Chondrocyte (in vitro differentiated cells): ENCODE measurements at regions not wholly inside any gene's neighbourhood (a gene's known extent, or its start where the extent isn't known, plus 50 kb on each side); places are given as distances from the start of the nearest gene placed in this dataset.

Source experiments
- DNase-seq: peaks from one replicate; pipeline ENCODE4 v3.0.0; 2021; ENCODE audit warnings: mixed read lengths, low spot score
- H3K27ac Mint-ChIP-seq: one replicate; pipeline ENCODE4 v1.8.0; 2021; ENCODE audit warnings: mild to moderate bottlenecking, moderate library complexity, mixed read lengths; ENCODE audit not compliant: unreplicated experiment
- H3K27me3 Mint-ChIP-seq: 2 replicates; pipeline ENCODE4 v1.8.0; 2021; ENCODE audit warnings: low read depth, mixed read lengths
- H3K36me3 Mint-ChIP-seq: 2 replicates; pipeline ENCODE4 v1.8.0; 2021; ENCODE audit warnings: low read depth, mixed read lengths
- H3K4me1 Mint-ChIP-seq: 2 replicates; pipeline ENCODE4 v1.8.0; 2021; ENCODE audit warnings: low read depth, mild to moderate bottlenecking, mixed read lengths
- H3K4me3 Mint-ChIP-seq: one replicate; pipeline ENCODE4 v1.8.0; 2021; ENCODE audit warnings: mild to moderate bottlenecking, moderate library complexity, mixed read lengths; ENCODE audit not compliant: unreplicated experiment
- H3K9me3 Mint-ChIP-seq: 2 replicates; pipeline ENCODE4 v1.8.0; 2021; ENCODE audit warnings: low read depth, mixed read lengths
- CTCF ChIP-seq: fragments of 200-600 bp; sonication (generic); IDR thresholded peaks from 2 replicates; pipeline ENCODE4 v1.5.0; 2021; ENCODE audit warnings: antibody characterized with exemption, mild to moderate bottlenecking, moderate library complexity

- no peaks in the 10 kb centered on the region for H3K36me3 Mint-ChIP-seq
- no peak overlapping the region for H3K27ac Mint-ChIP-seq
- no peak for TF ChIP-seq CTCF
- H3K27me3 Mint-ChIP-seq, result no peaks in the 10 kb centered on the region
- H3K9me3 Mint-ChIP-seq, result peaks cover 5% of the 10 kb centered on the region
- H3K4me3 Mint-ChIP-seq, result no peak overlapping the region
- DNase-seq, result no peak
- H3K4me1 Mint-ChIP-seq, result peaks cover 1% of the 10 kb centered on the region
Observed at GRCh38 chr10:29829776-29830175, 195.0 kb upstream of the SVIL start.

GRCh38 chr10:29828956-29829355 lies 194.2 kb upstream of the SVIL start:
- Mint-ChIP-seq H3K4me1 (no peaks in the 10 kb centered on the region), H3K27ac (no peak overlapping the region), H3K27me3 (no peaks in the 10 kb centered on the region), H3K36me3 (no peaks in the 10 kb centered on the region), H3K4me3 (no peak overlapping the region), H3K9me3 (peaks cover 5% of the 10 kb centered on the region)
- DNase-seq, result no peak
- TF ChIP-seq CTCF, result no peak

GRCh38 chr10:29828440-29828894 lies 193.7 kb upstream of the SVIL start:
- TF ChIP-seq CTCF, result no peak
- DNase-seq, result no peak
- Mint-ChIP-seq H3K4me1 (no peaks in the 10 kb centered on the region), H3K27ac (no peak overlapping the region), H3K4me3 (no peak overlapping the region), H3K9me3 (peaks cover 5% of the 10 kb centered on the region), H3K36me3 (no peaks in the 10 kb centered on the region), H3K27me3 (no peaks in the 10 kb centered on the region)

GRCh38 chr10:29827512-29827911 lies 192.7 kb upstream of the SVIL start:
- no peak for TF ChIP-seq CTCF
- H3K27me3 Mint-ChIP-seq, result no peaks in the 10 kb centered on the region
- no peak overlapping the region for H3K4me3 Mint-ChIP-seq
- no peak for DNase-seq
- no peaks in the 10 kb centered on the region for H3K36me3 Mint-ChIP-seq
- no peak overlapping the region for H3K27ac Mint-ChIP-seq
- H3K9me3 Mint-ChIP-seq, result peaks cover 5% of the 10 kb centered on the region
- no peaks in the 10 kb centered on the region for H3K4me1 Mint-ChIP-seq

GRCh38 chr10:29826801-29827450 lies 192.2 kb upstream of the SVIL start:
- H3K9me3 Mint-ChIP-seq, result peaks cover 5% of the 10 kb centered on the region
- TF ChIP-seq CTCF, result no peak
- no peaks in the 10 kb centered on the region for H3K27me3 Mint-ChIP-seq
- no peak overlapping the region for H3K27ac Mint-ChIP-seq
- no peak for DNase-seq
- H3K4me3 Mint-ChIP-seq, result no peak overlapping the region
- H3K4me1 Mint-ChIP-seq, result no peaks in the 10 kb centered on the region
- H3K36me3 Mint-ChIP-seq, result no peaks in the 10 kb centered on the region
